CD4-positive, alpha-beta T cell treated with Interferon alpha-2 for 1 hour (primary cell): ENCODE measurements at regions not wholly inside any gene's neighbourhood (a gene's known extent, or its start where the extent isn't known, plus 50 kb on each side); places are given as distances from the start of the nearest gene placed in this dataset.
"Not testable (repeated sequence)": the region's sequence is repeated elsewhere in the genome, so short reads cannot be mapped to it uniquely, and the experiment has no call there.

Experiments
- DNase-seq, 2 donors: peaks; one replicate each; pipeline ENCODE4 v3.0.0-alpha.2; 2020 to 2022

DNA sequence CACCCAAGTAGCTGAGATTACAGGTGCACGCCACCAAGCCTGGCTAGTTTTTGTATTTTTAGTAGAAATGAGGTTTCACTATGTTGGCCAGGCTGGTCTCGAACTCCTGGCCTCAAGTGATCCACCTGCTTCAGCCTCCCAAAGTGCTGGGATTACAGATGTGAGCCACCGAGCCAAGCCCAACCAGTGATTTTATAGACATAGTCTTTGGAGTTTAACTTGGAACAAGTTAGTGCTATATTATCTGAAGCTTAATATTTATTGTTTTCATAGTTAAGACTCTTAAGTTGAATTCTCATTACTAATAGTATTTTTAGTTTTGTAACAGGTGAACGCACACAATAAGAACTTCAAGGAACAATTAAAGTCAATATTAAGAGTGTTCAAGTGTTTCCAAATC is 122.1 kb downstream of the SPAG6 start:
- DNase-seq = not testable (repeated sequence)

- DNase-seq = no peak
Measured at GRCh38 chr10:22468570-22469320, 123.4 kb downstream of the SPAG6 start.

DNA sequence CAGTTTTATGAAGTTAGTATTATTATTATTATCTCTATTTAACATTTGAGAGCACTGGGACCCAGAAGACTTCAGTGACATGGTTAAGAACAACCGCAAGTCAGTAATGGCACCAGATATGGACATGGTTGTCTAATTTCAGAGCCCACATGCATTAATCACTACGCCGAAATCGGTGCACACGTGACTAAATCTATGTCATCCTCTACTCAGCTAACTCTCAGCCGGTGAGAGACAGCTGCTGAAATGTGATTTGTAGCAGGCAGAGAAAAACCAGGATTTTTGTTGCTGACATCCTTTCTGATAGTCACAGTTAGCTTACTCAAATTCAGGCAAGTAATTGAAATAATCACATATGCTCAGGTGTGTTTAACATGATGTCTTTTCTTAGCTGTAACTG is 127.7 kb downstream of the SPAG6 start:
- no peak for DNase-seq

DNA sequence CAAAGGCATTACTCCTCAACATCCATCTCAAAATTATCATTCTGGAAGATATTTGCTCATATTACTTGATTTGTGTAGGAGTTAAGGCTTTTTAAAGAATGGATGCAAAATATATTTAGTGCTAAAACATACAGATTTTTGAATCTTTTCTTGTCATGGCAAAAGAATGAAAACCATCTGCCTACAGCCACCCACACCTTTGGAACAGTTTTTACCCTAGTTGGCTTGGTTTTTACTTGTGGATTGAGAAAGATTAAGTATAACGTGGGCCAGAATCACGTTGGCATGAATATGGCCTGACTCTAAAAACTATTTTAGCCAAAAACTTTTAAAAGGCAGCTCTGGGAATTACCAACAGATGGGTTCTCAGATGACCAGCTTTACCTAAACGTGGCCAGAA is 128.2 kb downstream of the SPAG6 start:
- DNase-seq = no peak

- peak in 1 of 2 donors; percentile 10 for DNase-seq
Measured at GRCh38 chr10:22475651-22476600, 130.6 kb downstream of the SPAG6 start.

DNA sequence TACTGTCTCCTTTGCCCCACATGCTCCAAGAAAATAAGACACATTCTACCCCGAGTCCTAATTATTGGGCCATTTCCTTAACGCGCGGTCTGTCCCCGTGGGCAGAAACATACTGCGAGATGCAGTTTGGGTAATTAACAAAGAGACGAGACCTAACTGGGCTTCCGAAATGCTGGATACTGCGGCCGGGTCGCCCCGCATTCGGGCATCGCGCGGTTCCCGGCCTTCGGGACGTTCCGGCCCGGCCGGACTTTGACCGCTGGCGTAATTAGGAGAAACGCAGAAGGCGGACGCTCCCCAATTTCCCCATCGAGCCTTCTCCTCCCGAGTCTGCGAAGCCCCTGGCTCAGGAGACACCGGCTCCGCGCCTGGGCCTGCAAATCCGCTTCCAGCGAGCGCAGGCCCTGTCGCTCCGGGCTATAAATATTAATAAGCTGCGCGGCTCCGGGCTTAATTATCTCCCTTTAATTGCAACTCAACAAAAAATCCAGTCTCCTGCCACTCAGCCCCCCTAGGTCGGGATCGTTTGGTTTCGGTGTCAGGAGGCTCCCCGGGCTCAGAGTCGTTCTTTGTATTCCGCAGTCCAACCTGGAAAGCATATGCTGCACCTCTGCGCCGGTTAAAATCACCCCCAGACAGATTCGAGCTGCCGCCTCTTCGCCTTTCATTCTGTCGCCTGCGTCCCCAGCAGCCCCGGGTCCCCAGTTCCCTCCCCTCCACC is 131.5 kb downstream of the SPAG6 start:
- DNase-seq = no peak

GRCh38 chr10:22477334-22478287 is 132.3 kb downstream of the SPAG6 start:
- DNase-seq = no peak

GRCh38 chr10:22478555-22479334 is 133.4 kb downstream of the SPAG6 start:
- DNase-seq = no peak

DNA sequence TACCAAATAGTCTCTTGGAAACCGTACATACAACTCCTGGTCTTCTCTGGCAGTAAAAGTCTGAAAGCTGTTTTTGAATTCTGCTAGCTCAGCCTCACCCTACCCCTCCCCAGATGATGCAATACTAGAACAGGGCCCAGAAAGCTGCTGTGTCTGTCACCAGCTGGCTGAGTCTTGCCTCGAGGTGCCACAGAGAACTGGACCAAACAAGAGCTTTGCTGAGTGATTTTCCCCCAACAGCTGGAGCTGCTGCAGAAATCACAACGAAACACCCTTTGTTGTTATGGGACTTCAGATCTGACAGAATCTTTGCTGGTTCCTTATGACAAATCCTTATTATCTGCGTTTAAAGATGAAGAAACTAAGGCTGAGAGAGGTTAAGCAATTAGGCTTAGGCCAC is 134.1 kb downstream of the SPAG6 start:
- DNase-seq = no peak

- DNase-seq = no peak
Measured at GRCh38 chr10:22481106-22481505, 135.8 kb downstream of the SPAG6 start.

- no peak for DNase-seq
Measured at GRCh38 chr10:22481687-22482539, 136.6 kb downstream of the SPAG6 start.

DNA sequence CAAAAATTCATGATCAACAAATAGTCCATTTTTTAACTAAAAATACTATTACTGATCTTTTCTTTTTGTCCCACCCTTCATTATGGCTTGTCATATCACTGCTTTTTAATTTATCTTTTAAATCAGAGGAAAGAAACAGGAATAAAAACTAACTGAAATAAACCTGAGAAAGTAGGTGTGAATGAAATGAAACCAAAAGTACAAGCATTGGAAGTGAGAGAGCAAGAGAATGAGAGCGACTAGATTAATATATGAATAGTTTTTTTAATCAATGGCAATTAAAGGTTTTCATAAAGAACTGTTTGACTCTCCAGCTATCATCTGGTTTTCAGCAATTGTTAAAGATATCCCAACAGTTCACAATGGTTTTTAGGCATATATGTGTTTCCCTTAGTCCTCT is 137.8 kb downstream of the SPAG6 start:
- DNase-seq = no peak
